Vagina (tissue), 2 donors: ENCODE measurements at regions not wholly inside any gene's neighbourhood (a gene's known extent, or its start where the extent isn't known, plus 50 kb on each side); places are given as distances from the start of the nearest gene placed in this dataset.

Experiments used
- POLR2A ChIP-seq, 2 donors: fragments of 450-650 bp; IDR thresholded peaks; one replicate each; pipeline ENCODE4 v1.6.1; 2017; ENCODE audit warnings: antibody characterized with exemption in 2 of 2, mild to moderate bottlenecking in 2 of 2, moderate library complexity in 2 of 2
- TF ChIP-seq, protein P1 (sequence below), 3 experiments: fragments of 450-650 bp in 2 of 3; fragments of 200-600 bp in 1 of 3; sonication (generic) in 1 of 3; IDR thresholded peaks; one replicate each; pipeline ENCODE4 v1.5.1; 2017 to 2019; ENCODE audit warnings: antibody characterized with exemption in 3 of 3, mild to moderate bottlenecking in 2 of 3, moderate library complexity in 2 of 3

DNA sequence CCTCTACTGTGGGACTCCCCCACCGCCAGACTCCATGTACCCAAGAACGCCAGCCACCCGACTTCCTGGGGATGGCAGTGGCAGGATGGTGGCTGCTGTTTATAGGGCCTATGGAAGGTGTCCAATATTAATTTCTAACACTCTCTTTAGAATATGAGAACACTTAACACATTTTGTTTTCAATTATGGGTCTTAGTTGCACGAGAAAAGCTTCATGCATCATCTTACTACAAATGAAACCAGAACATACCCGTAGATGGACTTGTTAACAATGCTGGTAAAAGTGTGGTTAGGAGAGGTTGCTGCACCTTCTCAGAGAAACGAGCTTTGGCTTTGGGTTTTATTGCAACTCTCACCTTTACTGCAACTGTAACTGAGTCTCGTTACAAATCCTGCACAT, 335.6 kb upstream of the ID2 start:
- TF ChIP-seq, protein P1, sequence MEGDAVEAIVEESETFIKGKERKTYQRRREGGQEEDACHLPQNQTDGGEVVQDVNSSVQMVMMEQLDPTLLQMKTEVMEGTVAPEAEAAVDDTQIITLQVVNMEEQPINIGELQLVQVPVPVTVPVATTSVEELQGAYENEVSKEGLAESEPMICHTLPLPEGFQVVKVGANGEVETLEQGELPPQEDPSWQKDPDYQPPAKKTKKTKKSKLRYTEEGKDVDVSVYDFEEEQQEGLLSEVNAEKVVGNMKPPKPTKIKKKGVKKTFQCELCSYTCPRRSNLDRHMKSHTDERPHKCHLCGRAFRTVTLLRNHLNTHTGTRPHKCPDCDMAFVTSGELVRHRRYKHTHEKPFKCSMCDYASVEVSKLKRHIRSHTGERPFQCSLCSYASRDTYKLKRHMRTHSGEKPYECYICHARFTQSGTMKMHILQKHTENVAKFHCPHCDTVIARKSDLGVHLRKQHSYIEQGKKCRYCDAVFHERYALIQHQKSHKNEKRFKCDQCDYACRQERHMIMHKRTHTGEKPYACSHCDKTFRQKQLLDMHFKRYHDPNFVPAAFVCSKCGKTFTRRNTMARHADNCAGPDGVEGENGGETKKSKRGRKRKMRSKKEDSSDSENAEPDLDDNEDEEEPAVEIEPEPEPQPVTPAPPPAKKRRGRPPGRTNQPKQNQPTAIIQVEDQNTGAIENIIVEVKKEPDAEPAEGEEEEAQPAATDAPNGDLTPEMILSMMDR (IDR thresholded peaks at IDR 0.05) = no peak
- no peak for TF ChIP-seq POLR2A (IDR thresholded peaks at IDR 0.05)
